ENCODE measurements at regions not wholly inside any gene's neighbourhood (a gene's known extent, or its start where the extent isn't known, plus 50 kb on each side); places are given as distances from the start of the nearest gene placed in this dataset.

GRCh38 chr10:131549116-131549515 lies 237.6 kb upstream of the TCERG1L start:
- TF ChIP-seq CTCF (conservative IDR thresholded peaks at IDR 0.05; ENCODE audit: low read depth, low read length), result no peak
- no peak overlapping the region for H3K4me3 ChIP-seq (ENCODE audit: low read depth, low read length)
- no peak for DNase-seq (ENCODE audit: low read depth)

- no peak for DNase-seq (ENCODE audit: low read depth)
- TF ChIP-seq CTCF (conservative IDR thresholded peaks at IDR 0.05; ENCODE audit: low read depth, low read length), result no peak
- H3K4me3 ChIP-seq (ENCODE audit: low read depth, low read length), result no peak overlapping the region
These were observed 241.6 kb upstream of the TCERG1L start for GRCh38 chr10:131553121-131553520.

- no peak overlapping the region for H3K4me3 ChIP-seq (ENCODE audit: low read depth, low read length)
- no peak for TF ChIP-seq CTCF (conservative IDR thresholded peaks at IDR 0.05; ENCODE audit: low read depth, low read length)
These were observed 242.1 kb upstream of the TCERG1L start for GRCh38 chr10:131553581-131553980.

GRCh38 chr10:131554821-131555220 lies 243.3 kb upstream of the TCERG1L start:
- no peak for TF ChIP-seq CTCF (conservative IDR thresholded peaks at IDR 0.05; ENCODE audit: low read depth, low read length)
- DNase-seq (ENCODE audit: low read depth), result no peak
- no peak overlapping the region for H3K4me3 ChIP-seq (ENCODE audit: low read depth, low read length)

More at GRCh38 chr10:131553581-131553980, 242.1 kb upstream of the TCERG1L start:
- DNase-seq (ENCODE audit: low read depth), result no peak

- no peak for TF ChIP-seq CTCF (conservative IDR thresholded peaks at IDR 0.05; ENCODE audit: low read depth, low read length)
- no peak overlapping the region for H3K4me3 ChIP-seq (ENCODE audit: low read depth, low read length)
- DNase-seq (ENCODE audit: low read depth), result no peak
These were observed 243.9 kb upstream of the TCERG1L start for GRCh38 chr10:131555406-131555805.

GRCh38 chr10:131556061-131556896 lies 244.8 kb upstream of the TCERG1L start:
- H3K4me3 ChIP-seq (ENCODE audit: low read depth, low read length), result no peak overlapping the region
- DNase-seq (ENCODE audit: low read depth), result no peak
- no peak for TF ChIP-seq CTCF (conservative IDR thresholded peaks at IDR 0.05; ENCODE audit: low read depth, low read length)

All from epithelial cell of proximal tubule (primary cell).